GM19193 (cell line): ENCODE measurements at regions not wholly inside any gene's neighbourhood (a gene's known extent, or its start where the extent isn't known, plus 50 kb on each side); places are given as distances from the start of the nearest gene placed in this dataset.

Experiments used
- POLR2A ChIP-seq: IDR thresholded peaks from 4 replicates; pipeline ENCODE4 v1.6.1; 2011; ENCODE audit not compliant: insufficient read depth, insufficient read length; ENCODE audit errors: extremely low read depth

DNA sequence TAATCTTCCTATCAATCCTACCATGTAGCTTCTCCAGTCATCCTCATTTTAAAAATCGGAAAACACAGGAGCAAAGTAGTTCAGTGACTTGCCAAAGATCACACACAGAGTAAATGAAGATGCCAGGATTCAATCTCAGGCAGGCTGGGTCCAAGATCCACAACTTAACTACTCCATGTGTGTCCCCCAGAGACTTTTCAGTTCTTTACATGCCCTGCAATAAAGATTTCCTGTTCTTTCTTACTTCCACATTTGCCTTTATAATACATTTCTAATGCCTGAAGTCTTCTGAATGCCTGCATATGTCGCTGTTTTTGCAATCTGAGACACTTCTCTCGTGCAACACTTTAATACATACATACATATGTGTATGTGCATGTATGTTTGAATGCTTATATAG lies 121.7 kb upstream of the MARCKS start:
- TF ChIP-seq POLR2A: no peak

GRCh38 chr6:113736978-113737377 lies 120.2 kb upstream of the MARCKS start:
- no peak for TF ChIP-seq POLR2A

- no peak for TF ChIP-seq POLR2A
Measured at GRCh38 chr6:113739041-113739655, 118.0 kb upstream of the MARCKS start.

GRCh38 chr6:113741651-113742050 lies 115.5 kb upstream of the MARCKS start:
- TF ChIP-seq POLR2A: no peak

DNA sequence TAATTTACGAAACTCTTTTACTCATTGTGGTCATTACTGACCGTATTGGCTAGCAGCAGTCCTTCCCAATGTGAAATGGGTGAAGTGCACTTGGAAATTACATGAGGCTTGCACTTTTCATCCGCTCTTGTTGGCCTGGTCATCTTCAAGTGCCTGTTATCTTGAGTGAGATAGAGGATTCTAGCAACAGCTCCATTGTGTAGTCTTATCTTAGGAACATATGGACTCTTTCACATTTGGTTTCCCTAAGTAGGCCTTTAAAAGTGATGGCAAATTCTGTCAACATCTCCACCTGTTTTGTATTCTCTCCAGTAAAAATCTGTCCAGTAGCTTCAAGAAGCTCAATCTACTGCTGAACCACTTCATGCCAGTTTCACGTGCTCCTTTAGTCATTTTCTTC lies 114.8 kb upstream of the MARCKS start:
- no peak for TF ChIP-seq POLR2A

GRCh38 chr6:113744861-113745260 lies 112.3 kb upstream of the MARCKS start:
- no peak for TF ChIP-seq POLR2A

- no peak for TF ChIP-seq POLR2A
Measured at GRCh38 chr6:113750151-113750855, 106.8 kb upstream of the MARCKS start.

DNA sequence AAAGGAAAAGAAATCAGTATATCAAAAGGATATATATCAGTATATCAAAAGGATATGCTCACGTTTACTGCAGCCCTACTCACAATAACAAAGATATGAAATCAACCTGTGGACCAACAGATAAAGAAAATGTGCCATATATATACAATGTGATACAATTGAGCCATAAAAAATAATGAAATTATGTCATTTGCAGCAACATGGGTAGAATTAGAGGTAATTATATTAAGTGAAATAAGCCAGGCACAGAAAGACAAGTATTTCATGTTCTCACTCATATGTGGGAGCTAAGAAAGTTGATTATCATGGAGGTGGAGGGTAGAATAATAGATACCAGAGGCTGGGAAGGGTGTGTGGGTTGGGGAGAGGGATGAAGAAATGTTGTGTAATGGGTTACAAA lies 102.9 kb upstream of the MARCKS start:
- no peak for TF ChIP-seq POLR2A

GRCh38 chr6:113755449-113756289 lies 101.5 kb upstream of the MARCKS start:
- TF ChIP-seq POLR2A: no peak

GRCh38 chr6:113756290-113756665 lies 100.9 kb upstream of the MARCKS start:
- TF ChIP-seq POLR2A: no peak

DNA sequence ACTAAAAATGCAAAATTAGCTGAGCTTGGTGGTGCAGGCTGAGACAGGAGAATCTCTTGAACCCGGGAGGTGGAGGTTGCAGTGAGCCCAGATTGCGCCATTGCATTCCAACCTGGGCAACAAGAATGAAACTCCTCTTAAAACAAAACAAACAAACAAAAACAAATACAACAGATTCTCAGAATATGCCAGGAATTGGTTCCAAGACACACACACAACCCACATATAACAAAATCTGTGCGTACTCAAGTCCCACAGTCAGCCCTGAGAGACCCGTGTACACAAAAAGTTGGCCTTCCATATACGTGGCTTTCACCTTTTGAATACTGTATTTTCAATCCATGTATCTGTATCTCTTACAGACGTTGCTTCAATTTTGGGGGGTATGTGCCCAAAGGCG lies 98.9 kb upstream of the MARCKS start:
- no peak for TF ChIP-seq POLR2A

- no peak for TF ChIP-seq POLR2A
Measured at GRCh38 chr6:113758826-113759574, 98.1 kb upstream of the MARCKS start.

GRCh38 chr6:113762641-113763040 lies 94.5 kb upstream of the MARCKS start:
- TF ChIP-seq POLR2A: no peak

DNA sequence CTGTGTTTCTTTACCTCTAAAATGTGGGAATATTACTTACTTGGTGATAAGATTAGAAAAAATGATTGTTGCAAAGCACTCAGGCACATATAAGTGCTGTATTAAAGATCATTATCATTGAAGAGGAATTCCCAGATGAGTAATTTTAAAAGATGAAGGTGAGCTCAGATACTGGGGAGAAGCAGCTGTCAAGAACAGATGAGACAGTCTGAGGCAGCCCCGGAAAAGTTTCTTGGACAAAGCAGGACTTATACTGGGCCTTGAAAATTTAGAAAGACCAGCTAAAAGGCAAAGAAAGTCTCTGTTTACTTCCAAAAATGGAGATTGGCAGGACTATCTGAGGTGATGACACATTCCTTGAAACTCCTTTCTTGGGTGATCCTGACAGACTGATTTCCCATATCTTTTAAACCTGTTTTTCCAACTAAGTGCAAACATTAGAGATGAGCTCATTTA lies 93.8 kb upstream of the MARCKS start:
- TF ChIP-seq POLR2A: no peak

- no peak for TF ChIP-seq POLR2A
Measured at GRCh38 chr6:113763876-113764275, 93.3 kb upstream of the MARCKS start.
